CD4-positive, alpha-beta T cell treated with Interleukin-1 beta for 1 hour (primary cell): ENCODE measurements at regions not wholly inside any gene's neighbourhood (a gene's known extent, or its start where the extent isn't known, plus 50 kb on each side); places are given as distances from the start of the nearest gene placed in this dataset.
"Not testable (repeated sequence)": the region's sequence is repeated elsewhere in the genome, so short reads cannot be mapped to it uniquely, and the experiment has no call there.

Experiments
- DNase-seq, 2 donors: peaks; one replicate each; pipeline ENCODE4 v3.0.0-alpha.2; 2020 to 2022

- DNase-seq: no peak
Measured at GRCh38 chr20:58033026-58033536, 195.4 kb downstream of the ANKRD60 start.

- no peak for DNase-seq
Measured at GRCh38 chr20:58032599-58032998, 195.9 kb downstream of the ANKRD60 start.

- DNase-seq: not testable (repeated sequence)
Measured at GRCh38 chr20:58031350-58031749, 197.1 kb downstream of the ANKRD60 start.

GRCh38 chr20:58028123-58028522 lies 200.3 kb downstream of the ANKRD60 start:
- no peak for DNase-seq

- DNase-seq: no peak
Measured at GRCh38 chr20:58026361-58026760, 202.1 kb downstream of the ANKRD60 start.

GRCh38 chr20:58025233-58025632 lies 203.2 kb downstream of the ANKRD60 start:
- no peak for DNase-seq

GRCh38 chr20:58024241-58024721 lies 204.2 kb downstream of the ANKRD60 start:
- no peak for DNase-seq

- no peak for DNase-seq
Measured at GRCh38 chr20:58023781-58024180, 204.7 kb downstream of the ANKRD60 start.

- DNase-seq: no peak
Measured at GRCh38 chr20:58023346-58023745, 205.1 kb downstream of the ANKRD60 start.

GRCh38 chr20:58022711-58023110 lies 205.7 kb downstream of the ANKRD60 start:
- no peak for DNase-seq

- no peak for DNase-seq
Measured at GRCh38 chr20:58021481-58021880, 207.0 kb downstream of the ANKRD60 start.

- no peak for DNase-seq
Measured at GRCh38 chr20:58020656-58021454, 207.6 kb downstream of the ANKRD60 start.

GRCh38 chr20:58019850-58020625 lies 208.4 kb downstream of the ANKRD60 start:
- DNase-seq: no peak

GRCh38 chr20:58019027-58019849 lies 209.2 kb downstream of the ANKRD60 start:
- no peak for DNase-seq

GRCh38 chr20:58018590-58018989 lies 209.9 kb downstream of the ANKRD60 start:
- no peak for DNase-seq

GRCh38 chr20:58017970-58018530 lies 210.4 kb downstream of the ANKRD60 start:
- no peak for DNase-seq

- no peak for DNase-seq
Measured at GRCh38 chr20:58017231-58017969, 211.1 kb downstream of the ANKRD60 start.

- DNase-seq: no peak
Measured at GRCh38 chr20:58016779-58017178, 211.7 kb downstream of the ANKRD60 start.

- peak in 1 of 2 donors; percentile 27 for DNase-seq
Measured at GRCh38 chr20:58014628-58015315, 213.7 kb downstream of the ANKRD60 start.

GRCh38 chr20:58012731-58013510 lies 215.5 kb downstream of the ANKRD60 start:
- no peak for DNase-seq
